DND-41 (cell line): ENCODE measurements at regions not wholly inside any gene's neighbourhood (a gene's known extent, or its start where the extent isn't known, plus 50 kb on each side); places are given as distances from the start of the nearest gene placed in this dataset.

Experiments used
- ATAC-seq: fragments of 200-7000 bp; cut with Tn5 transposase; 3 replicates; pipeline ENCODE4 v1.9.1; 2021; ENCODE audit warnings: low read depth; ENCODE audit not compliant: insufficient read depth
- DNase-seq: peaks from one replicate; pipeline ENCODE4 v3.0.0-alpha.2; 2020
- H2AFZ ChIP-seq: 2 replicates; pipeline ENCODE4 v1.6.0; 2012; ENCODE audit warnings: low read depth, low read length
- H3K27ac ChIP-seq: 2 replicates; pipeline ENCODE4 v1.5.1; 2012; ENCODE audit warnings: low read length, inconsistent platforms
- H3K27me3 ChIP-seq: fragments of 200-600 bp; sonication (generic); 2 replicates; pipeline ENCODE4 v1.6.0; 2012; ENCODE audit warnings: low read length, mild to moderate bottlenecking, inconsistent platforms; ENCODE audit not compliant: insufficient read depth, poor library complexity
- H3K36me3 ChIP-seq: 2 replicates; pipeline ENCODE4 v1.5.1; 2012; ENCODE audit warnings: low read length, inconsistent platforms; ENCODE audit not compliant: insufficient read depth
- H3K4me1 ChIP-seq: 2 replicates; pipeline ENCODE4 v1.5.1; 2012; ENCODE audit warnings: mild to moderate bottlenecking, low read length; ENCODE audit not compliant: insufficient read depth
- H3K4me2 ChIP-seq: 2 replicates; pipeline ENCODE4 v1.6.0; 2012; ENCODE audit warnings: mild to moderate bottlenecking, moderate library complexity, low read length, inconsistent platforms; ENCODE audit not compliant: insufficient read depth
- H3K4me3 ChIP-seq, 2 experiments: fragments of 200-600 bp in 1 of 2; shearing (Covaris generic) in 1 of 2; 2 replicates each; pipeline ENCODE4 v1.5.1; 2012 to 2016; ENCODE audit warnings: inconsistent platforms in 2 of 2, low read length in 2 of 2, mild to moderate bottlenecking in 2 of 2, low read depth in 1 of 2, moderate library complexity in 1 of 2
- H3K79me2 ChIP-seq: 2 replicates; pipeline ENCODE4 v1.6.0; 2012; ENCODE audit warnings: low read length, inconsistent platforms; ENCODE audit not compliant: insufficient read depth
- H3K9ac ChIP-seq: 2 replicates; pipeline ENCODE4 v1.6.0; 2012; ENCODE audit warnings: low read depth, mild to moderate bottlenecking, inconsistent platforms, low read length, moderate library complexity
- H3K9me3 ChIP-seq: 2 replicates; pipeline ENCODE4 v1.5.1; 2012; ENCODE audit warnings: low read length, moderate library complexity, mild to moderate bottlenecking, inconsistent platforms; ENCODE audit not compliant: insufficient read depth, severe bottlenecking
- H4K20me1 ChIP-seq: 2 replicates; pipeline ENCODE4 v1.6.0; 2012; ENCODE audit warnings: low read length; ENCODE audit not compliant: insufficient read depth
- CTCF ChIP-seq: IDR thresholded peaks from 2 replicates; pipeline ENCODE4 v1.5.1; 2012; ENCODE audit warnings: borderline replicate concordance, low read length, moderate library complexity, mild to moderate bottlenecking; ENCODE audit not compliant: poor library complexity, severe bottlenecking; ENCODE audit errors: extremely low read depth
- EZH2 ChIP-seq: IDR thresholded peaks from 3 replicates; pipeline ENCODE4 v1.6.1; 2012; ENCODE audit warnings: borderline replicate concordance, low read depth, mild to moderate bottlenecking, moderate library complexity, low read length, inconsistent platforms; ENCODE audit not compliant: severe bottlenecking

DNA sequence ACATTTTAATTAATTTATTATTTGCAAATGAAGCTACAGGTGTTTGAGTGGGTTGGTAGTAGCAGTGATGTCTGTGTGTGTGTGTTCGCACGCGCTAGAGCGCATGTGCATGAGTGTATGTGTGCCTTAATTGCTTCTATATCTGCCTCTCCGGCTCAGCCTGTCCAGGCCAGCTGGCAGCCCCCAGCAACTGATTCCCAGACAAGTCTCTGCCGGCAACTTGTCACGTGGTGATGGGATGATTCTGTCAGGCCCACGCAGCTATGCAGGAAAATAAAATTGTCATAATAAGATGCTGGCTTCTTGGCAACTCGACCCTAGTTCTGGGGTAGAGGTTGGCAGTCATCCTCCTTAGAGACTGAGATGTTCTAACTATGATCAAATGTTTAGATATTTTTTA is 712.8 kb upstream of the SOX9 start:
- TF ChIP-seq CTCF (no peak), EZH2 (no peak)
- Histone ChIP-seq H2AFZ (no peak overlapping the region), H4K20me1 (no peaks in the 10 kb centered on the region), H3K4me3 (no peak overlapping the region), H3K36me3 (no peaks in the 10 kb centered on the region), H3K79me2 (no peaks in the 10 kb centered on the region), H3K27me3 (no peaks in the 10 kb centered on the region), H3K4me1 (peaks cover 21% of the 10 kb centered on the region), H3K4me2 (no peak overlapping the region), H3K9ac (no peak overlapping the region), H3K9me3 (no peaks in the 10 kb centered on the region), H3K27ac (no peak overlapping the region)
- ATAC-seq (no peak), DNase-seq (no peak)

GRCh38 chr17:71409137-71409536 is 711.7 kb upstream of the SOX9 start:
- H3K4me1 ChIP-seq, result peaks cover 29% of the 10 kb centered on the region
- H3K9me3 ChIP-seq, result no peaks in the 10 kb centered on the region
- H3K27ac ChIP-seq, result no peak overlapping the region
- no peak overlapping the region for H2AFZ ChIP-seq
- TF ChIP-seq CTCF, result no peak
- no peak for TF ChIP-seq EZH2
- no peak overlapping the region for H3K4me3 ChIP-seq
- H3K36me3 ChIP-seq, result no peaks in the 10 kb centered on the region
- no peaks in the 10 kb centered on the region for H4K20me1 ChIP-seq
- H3K4me2 ChIP-seq, result no peak overlapping the region
- DNase-seq (no peak), ATAC-seq (no peak)
- H3K27me3 ChIP-seq, result no peaks in the 10 kb centered on the region
- H3K79me2 ChIP-seq, result no peaks in the 10 kb centered on the region
- no peak overlapping the region for H3K9ac ChIP-seq

DNA sequence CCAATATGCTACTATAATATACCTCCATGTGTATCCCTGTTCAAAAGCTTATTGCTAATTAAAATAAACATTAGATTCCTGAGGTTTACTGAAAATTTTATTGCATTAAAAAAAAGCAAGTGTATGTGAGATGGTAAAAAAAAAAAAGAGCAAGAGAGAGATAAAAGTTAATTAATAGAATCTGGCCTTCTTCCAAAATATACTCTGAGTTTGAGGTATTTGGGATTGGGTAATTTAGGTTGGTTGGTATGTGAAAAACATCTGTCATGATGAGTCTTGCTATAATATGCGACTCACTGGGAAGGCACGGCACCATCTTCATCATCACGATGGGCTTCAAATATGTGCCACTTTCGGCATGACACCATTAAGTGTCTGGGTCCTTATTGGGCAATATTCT is 711.1 kb upstream of the SOX9 start:
- no peak overlapping the region for H3K4me2 ChIP-seq
- peaks cover 27% of the 10 kb centered on the region for H3K4me1 ChIP-seq
- H4K20me1 ChIP-seq, result no peaks in the 10 kb centered on the region
- TF ChIP-seq CTCF (no peak), EZH2 (no peak)
- H3K4me3 ChIP-seq, result no peak overlapping the region
- no peak for ATAC-seq
- H2AFZ ChIP-seq, result no peak overlapping the region
- H3K79me2 ChIP-seq, result no peaks in the 10 kb centered on the region
- DNase-seq, result no peak
- H3K9ac ChIP-seq, result no peak overlapping the region
- H3K36me3 ChIP-seq, result no peaks in the 10 kb centered on the region
- no peaks in the 10 kb centered on the region for H3K9me3 ChIP-seq
- H3K27me3 ChIP-seq, result no peaks in the 10 kb centered on the region
- H3K27ac ChIP-seq, result no peak overlapping the region

GRCh38 chr17:71412803-71413202 is 708.0 kb upstream of the SOX9 start:
- no peaks in the 10 kb centered on the region for H3K79me2 ChIP-seq
- H3K27me3 ChIP-seq, result no peaks in the 10 kb centered on the region
- H3K4me1 ChIP-seq, result peaks cover 17% of the 10 kb centered on the region
- no peaks in the 10 kb centered on the region for H3K9me3 ChIP-seq
- ATAC-seq (no peak), DNase-seq (no peak)
- H3K36me3 ChIP-seq, result no peaks in the 10 kb centered on the region
- TF ChIP-seq EZH2, result no peak
- no peak for TF ChIP-seq CTCF
- no peaks in the 10 kb centered on the region for H4K20me1 ChIP-seq
- H3K9ac ChIP-seq, result no peak overlapping the region
- H2AFZ ChIP-seq, result peak overlapping the region; percentile 38; the same call in 1 of the 2 replicates
- peak overlapping the region; percentile 20; the same call in 1 of the 2 replicates for H3K27ac ChIP-seq
- H3K4me2 ChIP-seq, result no peak overlapping the region
- H3K4me3 ChIP-seq, result no peak overlapping the region
